Muscle of leg (tissue), 3 donors: ENCODE measurements at regions not wholly inside any gene's neighbourhood (a gene's known extent, or its start where the extent isn't known, plus 50 kb on each side); places are given as distances from the start of the nearest gene placed in this dataset.

ENCODE experiments used
- DNase-seq: peaks from one replicate; pipeline ENCODE4 v3.0.0; 2013
- H3K27ac ChIP-seq: one replicate; pipeline ENCODE4 v1.5.1; 2013; ENCODE audit warnings: mild to moderate bottlenecking, low read length, control low read depth
- H3K27me3 ChIP-seq: one replicate; pipeline ENCODE4 v1.6.1; 2013; ENCODE audit warnings: low read length; ENCODE audit not compliant: control insufficient read depth, insufficient read depth
- H3K36me3 ChIP-seq: one replicate; pipeline ENCODE4 v1.6.1; 2013; ENCODE audit warnings: low read length; ENCODE audit not compliant: control insufficient read depth, insufficient read depth
- H3K4me1 ChIP-seq: one replicate; pipeline ENCODE4 v1.6.1; 2013; ENCODE audit warnings: low read length; ENCODE audit not compliant: control insufficient read depth, insufficient read depth
- H3K4me3 ChIP-seq: one replicate; pipeline ENCODE4 v1.5.1; 2013; ENCODE audit warnings: low read length, control low read depth
- H3K9me3 ChIP-seq: replicated peaks from 2 replicates; pipeline ENCODE4 v1.6.1; 2013; ENCODE audit warnings: low read depth, low read length; ENCODE audit not compliant: control insufficient read depth
- WGBS: methylation state at CpG from one replicate; pipeline ENCODE4 v1.1.5; 2013; ENCODE audit warnings: missing lambda C conversion rate; ENCODE audit not compliant: insufficient coverage; 5-methylcytosine and 5-hydroxymethylcytosine counted together

GRCh38 chr2:15871239-15871783 is 69.0 kb upstream of the MYCN start:
- Histone ChIP-seq H3K9me3 (no peaks in the 10 kb centered on the region), H3K4me3 (no peak overlapping the region), H3K4me1 (no peaks in the 10 kb centered on the region), H3K27me3 (no peaks in the 10 kb centered on the region), H3K36me3 (no peaks in the 10 kb centered on the region), H3K27ac (no peak overlapping the region)
- no CpG with 5 or more reads among the region's 3 CpGs for WGBS
- DNase-seq, result no peak

- no peak overlapping the region for H3K27ac ChIP-seq
- no CpG with 5 or more reads among the region's 6 CpGs for WGBS
- no peak for DNase-seq
- H3K36me3 ChIP-seq, result no peaks in the 10 kb centered on the region
- H3K4me3 ChIP-seq, result no peak overlapping the region
- H3K9me3 ChIP-seq, result no peaks in the 10 kb centered on the region
- H3K4me1 ChIP-seq, result no peaks in the 10 kb centered on the region
- H3K27me3 ChIP-seq, result no peaks in the 10 kb centered on the region
Observed at GRCh38 chr2:15872854-15873253, 67.5 kb upstream of the MYCN start.

GRCh38 chr2:15874321-15874720 is 66.0 kb upstream of the MYCN start:
- Histone ChIP-seq H3K4me1 (no peaks in the 10 kb centered on the region), H3K27me3 (no peaks in the 10 kb centered on the region), H3K27ac (no peak overlapping the region), H3K36me3 (no peaks in the 10 kb centered on the region), H3K9me3 (no peaks in the 10 kb centered on the region), H3K4me3 (no peak overlapping the region)
- DNase-seq, result no peak
- WGBS, result 75% methylated on average over 3 of the region's 3 CpGs

- WGBS, result 82% methylated on average over 4 of the region's 7 CpGs
- Histone ChIP-seq H3K36me3 (no peaks in the 10 kb centered on the region), H3K9me3 (no peaks in the 10 kb centered on the region), H3K27me3 (no peaks in the 10 kb centered on the region), H3K27ac (no peak overlapping the region), H3K4me3 (no peak overlapping the region), H3K4me1 (no peaks in the 10 kb centered on the region)
- no peak for DNase-seq
Observed at GRCh38 chr2:15874854-15875804, 65.2 kb upstream of the MYCN start.

GRCh38 chr2:15875969-15876705 is 64.2 kb upstream of the MYCN start:
- no peaks in the 10 kb centered on the region for H3K36me3 ChIP-seq

GRCh38 chr2:15880226-15881119 is 59.9 kb upstream of the MYCN start:
- H3K4me1 ChIP-seq, result no peaks in the 10 kb centered on the region
- H3K36me3 ChIP-seq, result no peaks in the 10 kb centered on the region
- H3K4me3 ChIP-seq, result no peak overlapping the region
- no peaks in the 10 kb centered on the region for H3K27me3 ChIP-seq
- no peak overlapping the region for H3K27ac ChIP-seq
- WGBS, result no CpG with 5 or more reads among the region's 6 CpGs
- no peak for DNase-seq
- no peaks in the 10 kb centered on the region for H3K9me3 ChIP-seq

More at GRCh38 chr2:15875969-15876705, 64.2 kb upstream of the MYCN start:
- Histone ChIP-seq H3K4me3 (no peak overlapping the region), H3K9me3 (no peaks in the 10 kb centered on the region), H3K4me1 (no peaks in the 10 kb centered on the region), H3K27ac (no peak overlapping the region), H3K27me3 (no peaks in the 10 kb centered on the region)
- WGBS, result 100% methylated on average over 1 of the region's 3 CpGs
- no peak for DNase-seq

- H3K9me3 ChIP-seq, result no peaks in the 10 kb centered on the region
- H3K36me3 ChIP-seq, result no peaks in the 10 kb centered on the region
- H3K4me3 ChIP-seq, result no peak overlapping the region
- H3K27ac ChIP-seq, result no peak overlapping the region
- 83% methylated on average over 4 of the region's 7 CpGs for WGBS
- peaks cover 3% of the 10 kb centered on the region for H3K4me1 ChIP-seq
- H3K27me3 ChIP-seq, result no peaks in the 10 kb centered on the region
- no peak for DNase-seq
Observed at GRCh38 chr2:15881120-15881433, 59.3 kb upstream of the MYCN start.

GRCh38 chr2:15881676-15882075 is 58.7 kb upstream of the MYCN start:
- no peaks in the 10 kb centered on the region for H3K36me3 ChIP-seq
- H3K9me3 ChIP-seq, result no peaks in the 10 kb centered on the region
- H3K4me1 ChIP-seq, result peaks cover 7% of the 10 kb centered on the region
- H3K4me3 ChIP-seq, result no peak overlapping the region
- no peak for DNase-seq
- H3K27ac ChIP-seq, result no peak overlapping the region
- WGBS, result no CpG with 5 or more reads among the region's 2 CpGs
- H3K27me3 ChIP-seq, result no peaks in the 10 kb centered on the region

- Histone ChIP-seq H3K27me3 (no peaks in the 10 kb centered on the region), H3K27ac (no peak overlapping the region), H3K4me1 (peaks cover 11% of the 10 kb centered on the region), H3K4me3 (no peak overlapping the region), H3K36me3 (no peaks in the 10 kb centered on the region), H3K9me3 (no peaks in the 10 kb centered on the region)
- WGBS, result 100% methylated on average over 1 of the region's 5 CpGs
- no peak for DNase-seq
Observed at GRCh38 chr2:15882761-15883497, 57.4 kb upstream of the MYCN start.
